ENCODE measurements at regions not wholly inside any gene's neighbourhood (a gene's known extent, or its start where the extent isn't known, plus 50 kb on each side); places are given as distances from the start of the nearest gene placed in this dataset.

DNA sequence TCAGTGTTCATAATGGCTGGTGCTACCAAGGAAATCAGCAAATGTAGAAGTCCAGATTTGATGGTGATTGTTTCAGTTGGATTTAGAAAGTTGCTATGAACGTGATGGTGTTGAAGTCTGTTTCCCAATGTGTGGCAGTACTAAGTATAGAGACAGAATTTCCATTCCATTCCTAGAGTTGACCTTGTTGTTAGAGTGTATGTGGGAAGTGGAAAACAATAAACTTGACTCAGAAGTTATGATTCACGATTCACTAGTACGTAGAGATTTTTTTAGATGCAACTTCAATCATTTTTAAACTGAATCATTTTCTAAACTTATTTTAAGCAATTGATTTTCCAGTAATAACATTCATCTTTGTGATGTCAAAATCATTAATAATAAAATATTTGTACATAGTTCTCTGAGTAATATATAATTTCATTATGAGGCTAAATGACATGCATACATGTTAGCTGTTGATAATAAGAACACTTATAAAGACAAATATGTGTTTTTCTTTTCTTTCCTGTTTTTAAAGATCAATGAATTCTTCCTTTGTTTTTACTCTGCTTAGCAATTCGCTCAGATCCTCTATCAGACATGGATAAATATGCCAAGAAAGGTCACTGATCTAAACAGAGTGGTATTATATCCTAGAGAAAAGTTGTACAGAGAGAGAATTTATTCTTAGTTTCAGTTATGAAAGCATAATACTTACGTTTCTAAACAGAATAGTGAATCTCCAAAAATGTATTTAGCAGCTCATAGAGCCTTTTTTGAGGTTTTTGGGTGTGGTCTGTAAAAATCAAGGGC is 108.8 kb upstream of the GPR149 start:
- intact Hi-C loops (cut with micrococcal nuclease): no loop called here
- POLR2A ChIA-PET: no interaction called here
- Mint-ChIP-seq H3K4me1 (ENCODE audit: low read depth) (no peaks in the 10 kb centered on the region), H3K4me3 (no peak overlapping the region), H3K36me3 (no peaks in the 10 kb centered on the region), H3K9me3 (peaks cover 2% of the 10 kb centered on the region), H3K27me3 (no peaks in the 10 kb centered on the region), H3K27ac (no peak overlapping the region)
- CTCF ChIA-PET: no interaction called here
- DNase-seq: no peak

DNA sequence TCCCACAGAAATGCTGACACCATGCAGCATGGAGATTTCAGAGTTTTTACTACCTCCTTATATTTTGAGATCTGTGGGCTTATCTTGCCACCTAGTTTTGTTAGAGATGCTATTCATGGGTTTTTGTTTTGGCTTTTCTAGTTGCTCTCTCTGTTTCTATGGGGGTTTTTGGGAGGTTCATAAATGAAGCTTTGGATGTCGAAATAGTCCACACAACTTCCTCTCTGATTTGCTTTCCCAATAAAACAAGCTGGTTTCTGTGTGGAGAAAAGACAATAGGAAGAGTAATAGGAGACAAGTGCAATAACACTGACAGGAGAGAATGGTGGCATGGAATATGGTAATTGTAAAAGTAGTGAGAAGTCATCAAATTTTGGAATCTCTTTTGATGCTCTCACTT is 106.8 kb upstream of the GPR149 start:
- Mint-ChIP-seq H3K4me1 (ENCODE audit: low read depth) (no peaks in the 10 kb centered on the region), H3K36me3 (no peaks in the 10 kb centered on the region), H3K4me3 (no peak overlapping the region), H3K27me3 (no peaks in the 10 kb centered on the region), H3K9me3 (peaks cover 2% of the 10 kb centered on the region), H3K27ac (no peak overlapping the region)
- ChIA-PET POLR2A (no interaction called here), CTCF (no interaction called here)
- DNase-seq: no peak
- intact Hi-C loops (cut with micrococcal nuclease): no loop called here

DNA sequence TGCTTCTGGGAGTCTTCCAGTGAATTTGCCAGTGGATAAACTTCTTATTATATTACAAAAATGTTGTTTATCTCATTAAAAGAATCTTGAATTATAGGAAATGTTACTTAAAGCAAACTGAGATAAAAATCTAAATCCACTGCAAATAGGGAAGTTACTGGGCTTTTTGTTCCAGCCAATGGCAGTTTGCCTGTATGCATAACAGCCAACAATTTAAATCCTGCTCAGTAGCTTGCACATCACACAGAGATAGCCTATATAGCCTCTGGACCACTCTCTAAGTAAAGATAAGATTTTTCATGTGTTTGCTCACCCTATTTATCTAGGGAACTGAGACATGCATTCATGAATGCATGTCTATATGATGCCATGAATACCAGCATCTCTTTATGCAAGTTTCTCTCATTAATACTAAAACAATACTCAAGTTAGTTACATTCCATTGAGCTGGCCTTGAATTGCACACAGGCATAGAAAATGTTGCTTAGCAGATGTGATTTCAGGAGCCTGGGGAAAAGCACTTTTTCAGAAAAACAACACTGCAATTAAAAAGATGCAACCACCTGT is 92.1 kb upstream of the GPR149 start:
- intact Hi-C loops (cut with micrococcal nuclease): no loop called here
- CTCF ChIA-PET: no interaction called here
- Mint-ChIP-seq H3K4me1 (ENCODE audit: low read depth) (no peaks in the 10 kb centered on the region), H3K27ac (no peak overlapping the region), H3K27me3 (no peaks in the 10 kb centered on the region), H3K36me3 (no peaks in the 10 kb centered on the region), H3K4me3 (no peak overlapping the region), H3K9me3 (no peaks in the 10 kb centered on the region)
- POLR2A ChIA-PET: no interaction called here
- DNase-seq: no peak

DNA sequence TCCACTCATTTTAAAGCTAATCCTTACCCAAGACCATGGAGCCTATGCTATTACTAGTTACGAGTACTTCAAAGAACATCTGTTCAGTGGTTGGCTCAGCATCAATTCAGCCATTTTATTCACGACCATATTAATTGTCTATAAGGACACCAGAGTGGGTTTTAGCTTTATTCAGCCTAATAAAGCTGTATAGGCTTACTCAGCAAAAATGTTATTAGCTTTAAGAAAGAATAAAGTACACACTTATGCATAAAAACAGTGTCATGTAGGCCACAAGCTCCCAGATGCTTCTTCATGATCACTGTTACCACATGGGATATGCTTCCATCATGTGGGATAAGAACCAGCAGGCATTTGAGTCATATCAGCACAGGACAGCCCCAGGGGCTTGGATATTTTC is 87.4 kb upstream of the GPR149 start:
- Mint-ChIP-seq H3K27me3 (no peaks in the 10 kb centered on the region), H3K9me3 (no peaks in the 10 kb centered on the region), H3K36me3 (no peaks in the 10 kb centered on the region), H3K4me1 (ENCODE audit: low read depth) (no peaks in the 10 kb centered on the region), H3K4me3 (no peak overlapping the region), H3K27ac (no peak overlapping the region)
- intact Hi-C loops (cut with micrococcal nuclease): no loop called here
- no peak for DNase-seq
- CTCF ChIA-PET: no interaction called here
- POLR2A ChIA-PET: no interaction called here

DNA sequence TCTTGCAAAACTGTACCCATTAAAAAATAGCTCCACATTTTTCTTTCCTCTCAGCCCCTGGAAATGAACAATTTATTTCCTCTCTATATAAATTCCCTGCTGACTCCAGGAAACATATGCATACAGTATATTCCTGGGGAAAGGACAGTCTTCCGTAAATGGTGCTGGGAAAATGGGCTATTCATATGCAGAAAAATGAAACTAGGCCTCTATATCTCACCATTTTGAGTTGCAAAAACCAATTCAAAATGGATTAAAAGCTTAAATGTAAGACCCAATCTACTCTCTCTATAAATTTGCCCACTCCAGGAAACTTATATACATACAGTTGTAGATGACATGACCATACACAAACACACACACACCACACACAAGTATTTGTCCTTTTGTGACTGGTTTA is 85.9 kb upstream of the GPR149 start:
- ChIA-PET POLR2A (no interaction called here), CTCF (no interaction called here)
- no peak overlapping the region for H3K4me3 Mint-ChIP-seq
- H3K27me3 Mint-ChIP-seq: no peaks in the 10 kb centered on the region
- H3K36me3 Mint-ChIP-seq: no peaks in the 10 kb centered on the region
- H3K4me1 Mint-ChIP-seq (ENCODE audit: low read depth): no peaks in the 10 kb centered on the region
- H3K9me3 Mint-ChIP-seq: no peaks in the 10 kb centered on the region
- no peak for DNase-seq
- H3K27ac Mint-ChIP-seq: no peak overlapping the region
- intact Hi-C loops (cut with micrococcal nuclease): no loop called here

DNA sequence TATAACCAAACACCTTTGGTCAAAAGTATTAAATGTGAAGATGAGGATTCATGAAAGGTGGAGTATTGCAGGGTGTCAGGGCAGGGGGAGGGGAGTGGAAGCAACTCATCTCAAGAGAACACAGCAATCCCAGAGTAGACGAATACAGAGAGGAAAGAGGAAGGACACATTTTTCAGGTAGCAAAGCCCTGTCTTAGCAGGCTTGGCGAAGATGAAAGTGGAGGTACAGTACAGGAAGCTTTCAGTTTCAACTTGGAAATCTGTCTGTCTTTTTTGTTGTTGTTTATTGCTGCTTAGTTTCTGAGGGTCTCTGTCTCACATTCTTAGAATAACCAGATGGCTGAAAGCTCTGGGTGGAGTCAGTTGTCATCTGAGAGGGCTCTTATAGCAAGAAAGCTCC is 80.8 kb upstream of the GPR149 start:
- Mint-ChIP-seq H3K27me3 (no peaks in the 10 kb centered on the region), H3K4me1 (ENCODE audit: low read depth) (no peaks in the 10 kb centered on the region), H3K9me3 (no peaks in the 10 kb centered on the region), H3K4me3 (no peak overlapping the region), H3K36me3 (no peaks in the 10 kb centered on the region), H3K27ac (no peak overlapping the region)
- CTCF ChIA-PET: no interaction called here
- POLR2A ChIA-PET: no interaction called here
- DNase-seq: no peak
- intact Hi-C loops (cut with micrococcal nuclease): no loop called here

DNA sequence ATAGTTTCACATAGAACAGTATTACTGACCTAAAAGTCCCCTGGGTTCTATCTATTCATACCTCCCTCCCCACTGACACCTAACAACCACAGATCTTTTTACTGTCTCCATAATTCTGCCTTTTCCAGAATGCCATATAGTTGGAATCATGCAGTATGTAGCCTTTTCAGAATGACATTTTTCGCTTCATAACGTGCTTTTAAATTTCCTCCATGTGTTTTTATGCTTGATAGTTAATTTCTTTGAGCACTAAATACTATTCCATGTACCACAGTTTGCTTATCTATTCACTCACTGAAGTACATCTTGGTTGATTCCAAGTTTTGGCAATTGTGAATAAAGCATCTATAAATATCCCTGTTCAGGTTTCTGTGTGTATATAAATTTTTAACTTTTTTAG is 77.7 kb upstream of the GPR149 start:
- no peaks in the 10 kb centered on the region for H3K27me3 Mint-ChIP-seq
- peaks cover 3% of the 10 kb centered on the region for H3K9me3 Mint-ChIP-seq
- no peaks in the 10 kb centered on the region for H3K36me3 Mint-ChIP-seq
- DNase-seq: no peak
- ChIA-PET POLR2A (no interaction called here), CTCF (no interaction called here)
- no peak overlapping the region for H3K27ac Mint-ChIP-seq
- no peaks in the 10 kb centered on the region for H3K4me1 Mint-ChIP-seq (ENCODE audit: low read depth)
- H3K4me3 Mint-ChIP-seq: no peak overlapping the region
- intact Hi-C loops (cut with micrococcal nuclease): no loop called here

DNA sequence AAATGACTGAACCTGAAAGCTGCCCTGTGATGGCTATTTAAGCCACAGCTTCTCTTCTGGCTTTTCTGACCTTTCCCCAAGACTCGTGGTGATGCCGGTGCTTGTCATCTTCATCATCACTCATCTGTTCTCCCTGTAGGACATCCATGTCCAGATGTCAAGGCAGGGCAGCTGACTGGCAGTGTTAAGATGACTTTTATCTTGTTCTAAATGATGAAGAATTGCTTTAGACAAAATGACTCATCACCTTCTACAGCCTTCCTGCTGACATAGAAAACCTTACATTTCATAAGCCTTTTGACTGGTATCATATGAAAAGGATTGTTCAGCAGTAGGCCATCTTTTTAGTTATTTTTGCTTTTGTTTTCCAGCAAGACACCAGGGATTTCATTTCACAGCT is 67.0 kb upstream of the GPR149 start:
- intact Hi-C loops (cut with micrococcal nuclease): no loop called here
- Mint-ChIP-seq H3K4me1 (ENCODE audit: low read depth) (no peaks in the 10 kb centered on the region), H3K27me3 (no peaks in the 10 kb centered on the region), H3K27ac (no peak overlapping the region), H3K36me3 (no peaks in the 10 kb centered on the region), H3K9me3 (peaks cover 4% of the 10 kb centered on the region), H3K4me3 (no peak overlapping the region)
- POLR2A ChIA-PET: no interaction called here
- DNase-seq: no peak
- CTCF ChIA-PET: no interaction called here

DNA sequence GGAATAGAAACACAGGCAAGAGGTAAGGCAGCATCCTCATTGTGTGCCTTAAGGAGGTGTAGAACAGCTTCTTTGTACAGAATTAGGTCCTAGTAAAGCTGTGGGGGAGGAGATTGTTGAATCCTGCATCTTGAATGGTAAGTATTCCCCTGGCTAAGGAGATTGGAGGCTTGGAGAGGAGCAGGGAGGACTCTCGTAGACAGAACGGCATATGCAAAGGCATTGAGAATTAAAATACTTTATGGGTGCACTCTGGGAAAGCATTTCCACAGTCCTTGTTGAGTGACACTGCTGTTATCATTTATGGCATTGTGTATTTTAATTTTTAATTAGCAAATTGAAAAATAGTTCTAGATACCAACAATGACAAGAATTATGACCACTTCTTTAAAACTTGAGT is 66.5 kb upstream of the GPR149 start:
- Mint-ChIP-seq H3K36me3 (no peaks in the 10 kb centered on the region), H3K27ac (no peak overlapping the region), H3K9me3 (peaks cover 4% of the 10 kb centered on the region), H3K4me1 (ENCODE audit: low read depth) (no peaks in the 10 kb centered on the region), H3K4me3 (no peak overlapping the region), H3K27me3 (no peaks in the 10 kb centered on the region)
- DNase-seq: no peak
- POLR2A ChIA-PET: no interaction called here
- CTCF ChIA-PET: no interaction called here
- intact Hi-C loops (cut with micrococcal nuclease): no loop called here

DNA sequence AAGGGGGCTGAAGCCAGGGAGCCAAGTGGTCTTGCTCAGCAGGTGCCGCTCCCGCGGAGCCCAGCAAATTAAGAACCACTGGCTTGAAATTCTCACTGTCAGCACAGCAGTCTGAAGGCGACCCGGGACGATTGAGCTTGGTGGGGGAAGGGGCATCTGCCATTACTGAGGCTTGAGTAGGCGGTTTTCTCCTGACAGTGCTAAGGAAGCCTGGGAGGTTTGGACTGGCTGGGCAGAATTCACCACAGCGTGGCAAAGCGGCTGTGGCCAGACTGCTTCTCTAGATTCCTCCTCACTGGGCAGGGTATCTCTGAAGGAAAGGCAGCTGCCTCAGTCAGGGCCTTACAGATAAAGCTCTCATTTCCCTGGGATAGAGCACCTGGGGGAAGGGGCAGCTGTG is 57.0 kb upstream of the GPR149 start:
- Mint-ChIP-seq H3K4me1 (ENCODE audit: low read depth) (no peaks in the 10 kb centered on the region), H3K27ac (no peak overlapping the region), H3K27me3 (no peaks in the 10 kb centered on the region), H3K9me3 (no peaks in the 10 kb centered on the region), H3K4me3 (no peak overlapping the region), H3K36me3 (no peaks in the 10 kb centered on the region)
- no peak for DNase-seq
- POLR2A ChIA-PET: no interaction called here
- intact Hi-C loops (cut with micrococcal nuclease): no loop called here
- CTCF ChIA-PET: no interaction called here

DNA sequence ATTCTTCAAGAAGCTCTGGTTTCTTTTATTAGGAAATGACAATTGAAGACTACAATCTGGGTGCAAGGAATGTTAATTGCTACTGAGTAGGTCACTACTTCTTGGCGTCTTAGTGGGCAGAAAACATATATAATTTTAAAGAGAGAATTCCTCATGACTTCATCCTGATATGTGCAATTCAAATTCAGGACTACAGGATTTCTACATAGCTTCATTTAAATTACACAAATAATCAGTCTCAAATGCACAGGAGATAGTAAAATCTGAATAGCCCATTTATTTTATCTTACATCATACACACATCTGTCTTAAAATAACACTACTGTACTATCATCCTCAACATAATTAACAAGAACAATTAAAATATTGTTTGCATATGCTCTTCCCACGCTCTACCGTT is 52.5 kb upstream of the GPR149 start:
- no peak for DNase-seq
- H3K9me3 Mint-ChIP-seq: no peaks in the 10 kb centered on the region
- H3K36me3 Mint-ChIP-seq: no peaks in the 10 kb centered on the region
- H3K4me3 Mint-ChIP-seq: no peak overlapping the region
- CTCF ChIA-PET: no interaction called here
- no peaks in the 10 kb centered on the region for H3K4me1 Mint-ChIP-seq (ENCODE audit: low read depth)
- intact Hi-C loops (cut with micrococcal nuclease): no loop called here
- H3K27ac Mint-ChIP-seq: no peak overlapping the region
- no peaks in the 10 kb centered on the region for H3K27me3 Mint-ChIP-seq
- POLR2A ChIA-PET: no interaction called here

DNA sequence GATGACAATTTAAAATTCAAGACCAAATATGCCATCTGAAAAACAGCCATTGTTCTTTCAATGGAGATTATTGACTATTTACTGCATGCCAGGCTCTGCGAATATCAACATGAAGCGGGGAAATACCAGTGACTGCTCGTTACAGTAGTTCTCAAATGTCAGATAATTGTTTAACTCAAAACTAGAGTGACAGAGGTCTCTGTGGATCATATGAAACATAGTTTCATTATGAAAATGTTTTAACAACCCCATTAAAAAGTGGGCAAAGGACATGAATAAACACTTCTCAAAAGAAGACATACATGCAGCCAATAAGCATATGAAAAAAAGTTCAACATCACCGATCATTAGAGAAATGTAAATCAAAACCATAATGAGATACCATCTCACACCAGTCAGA is 50.0 kb upstream of the GPR149 start:
- Mint-ChIP-seq H3K4me3 (no peak overlapping the region), H3K27ac (no peak overlapping the region), H3K9me3 (no peaks in the 10 kb centered on the region), H3K4me1 (ENCODE audit: low read depth) (no peaks in the 10 kb centered on the region), H3K36me3 (no peaks in the 10 kb centered on the region), H3K27me3 (no peaks in the 10 kb centered on the region)
- ChIA-PET POLR2A (no interaction called here), CTCF (no interaction called here)
- intact Hi-C loops (cut with micrococcal nuclease): no loop called here
- no peak for DNase-seq

All from activated CD4-positive, alpha-beta memory T cell treated with anti-CD3 and anti-CD28 coated beads for 36 hours (primary cell).